Bronchial epithelial cell (primary cell): ENCODE measurements at regions not wholly inside any gene's neighbourhood (a gene's known extent, or its start where the extent isn't known, plus 50 kb on each side); places are given as distances from the start of the nearest gene placed in this dataset.

ENCODE experiments used
- DNase-seq: peaks from one replicate; pipeline ENCODE4 v3.0.0-alpha.2; 2010; ENCODE audit warnings: low read depth
- FAIRE-seq: peaks from 2 replicates; lab custom pipeline; 2011; peaks lifted over from hg19 to GRCh38; lab: Jason Lieb, UNC
- H3K27me3 ChIP-seq: 2 replicates; pipeline ENCODE4 v1.5.1; 2011; ENCODE audit warnings: low read length; ENCODE audit not compliant: control insufficient read depth, insufficient read depth
- H3K36me3 ChIP-seq: 2 replicates; pipeline ENCODE4 v1.5.1; 2011; ENCODE audit warnings: low read length; ENCODE audit not compliant: control insufficient read depth, insufficient read depth
- H3K4me3 ChIP-seq: 2 replicates; pipeline ENCODE4 v1.5.1; 2011; ENCODE audit warnings: mild to moderate bottlenecking, low read depth, low read length, control low read depth
- TF ChIP-seq, protein P1 (sequence below): IDR thresholded peaks from 2 replicates; pipeline ENCODE4 v1.5.1; 2011; ENCODE audit warnings: mild to moderate bottlenecking, moderate library complexity, low read length, control low read depth, inconsistent platforms; ENCODE audit not compliant: insufficient read depth, severe bottlenecking

- no peak for FAIRE-seq
- Histone ChIP-seq H3K27me3 (no peaks in the 10 kb centered on the region), H3K4me3 (no peak overlapping the region), H3K36me3 (no peaks in the 10 kb centered on the region)
- no peak for DNase-seq
- TF ChIP-seq, protein P1, sequence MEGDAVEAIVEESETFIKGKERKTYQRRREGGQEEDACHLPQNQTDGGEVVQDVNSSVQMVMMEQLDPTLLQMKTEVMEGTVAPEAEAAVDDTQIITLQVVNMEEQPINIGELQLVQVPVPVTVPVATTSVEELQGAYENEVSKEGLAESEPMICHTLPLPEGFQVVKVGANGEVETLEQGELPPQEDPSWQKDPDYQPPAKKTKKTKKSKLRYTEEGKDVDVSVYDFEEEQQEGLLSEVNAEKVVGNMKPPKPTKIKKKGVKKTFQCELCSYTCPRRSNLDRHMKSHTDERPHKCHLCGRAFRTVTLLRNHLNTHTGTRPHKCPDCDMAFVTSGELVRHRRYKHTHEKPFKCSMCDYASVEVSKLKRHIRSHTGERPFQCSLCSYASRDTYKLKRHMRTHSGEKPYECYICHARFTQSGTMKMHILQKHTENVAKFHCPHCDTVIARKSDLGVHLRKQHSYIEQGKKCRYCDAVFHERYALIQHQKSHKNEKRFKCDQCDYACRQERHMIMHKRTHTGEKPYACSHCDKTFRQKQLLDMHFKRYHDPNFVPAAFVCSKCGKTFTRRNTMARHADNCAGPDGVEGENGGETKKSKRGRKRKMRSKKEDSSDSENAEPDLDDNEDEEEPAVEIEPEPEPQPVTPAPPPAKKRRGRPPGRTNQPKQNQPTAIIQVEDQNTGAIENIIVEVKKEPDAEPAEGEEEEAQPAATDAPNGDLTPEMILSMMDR = no peak
Observed at GRCh38 chr7:52670608-52671225, 364.7 kb upstream of the POM121L12 start.

- Histone ChIP-seq H3K36me3 (no peaks in the 10 kb centered on the region), H3K27me3 (no peaks in the 10 kb centered on the region), H3K4me3 (no peak overlapping the region)
- TF ChIP-seq, protein P1 = no peak
- FAIRE-seq = no peak
- no peak for DNase-seq
Observed at GRCh38 chr7:52669031-52669430, 366.4 kb upstream of the POM121L12 start.

- Histone ChIP-seq H3K27me3 (no peaks in the 10 kb centered on the region), H3K36me3 (no peaks in the 10 kb centered on the region), H3K4me3 (no peak overlapping the region)
- no peak for DNase-seq
- no peak for FAIRE-seq
- TF ChIP-seq, protein P1 = no peak
Observed at GRCh38 chr7:52668435-52668834, 367.0 kb upstream of the POM121L12 start.

- no peaks in the 10 kb centered on the region for H3K27me3 ChIP-seq
- DNase-seq = no peak
- FAIRE-seq = no peak
- no peak overlapping the region for H3K4me3 ChIP-seq
- no peaks in the 10 kb centered on the region for H3K36me3 ChIP-seq
- TF ChIP-seq, protein P1 = no peak
Observed at GRCh38 chr7:52659178-52659577, 376.3 kb upstream of the POM121L12 start.

GRCh38 chr7:52656098-52656497 lies 379.3 kb upstream of the POM121L12 start:
- TF ChIP-seq, protein P1 = no peak
- Histone ChIP-seq H3K4me3 (no peak overlapping the region), H3K36me3 (no peaks in the 10 kb centered on the region), H3K27me3 (no peaks in the 10 kb centered on the region)
- FAIRE-seq (no peak), DNase-seq (no peak)

GRCh38 chr7:52652621-52653020 lies 382.8 kb upstream of the POM121L12 start:
- TF ChIP-seq, protein P1 = no peak
- Histone ChIP-seq H3K27me3 (no peaks in the 10 kb centered on the region), H3K4me3 (no peak overlapping the region), H3K36me3 (no peaks in the 10 kb centered on the region)
- FAIRE-seq = no peak
- no peak for DNase-seq
